IPS DF 4.7 (cell line): ENCODE measurements at regions not wholly inside any gene's neighbourhood (a gene's known extent, or its start where the extent isn't known, plus 50 kb on each side); places are given as distances from the start of the nearest gene placed in this dataset.
A peak's percentile ranks its signal among the peaks of the same experiment; 100 is the strongest.

ENCODE experiments used
- DNase-seq: peaks from one replicate; pipeline ENCODE4 v3.0.0-alpha.2; 2013; ENCODE audit warnings: low spot score; ENCODE audit errors: extremely low read depth

- no peak for DNase-seq
Observed at GRCh38 chr4:180619440-180619839, 1623.8 kb upstream of the TENM3 start.

- no peak for DNase-seq
Observed at GRCh38 chr4:180622254-180622653, 1620.9 kb upstream of the TENM3 start.

DNA sequence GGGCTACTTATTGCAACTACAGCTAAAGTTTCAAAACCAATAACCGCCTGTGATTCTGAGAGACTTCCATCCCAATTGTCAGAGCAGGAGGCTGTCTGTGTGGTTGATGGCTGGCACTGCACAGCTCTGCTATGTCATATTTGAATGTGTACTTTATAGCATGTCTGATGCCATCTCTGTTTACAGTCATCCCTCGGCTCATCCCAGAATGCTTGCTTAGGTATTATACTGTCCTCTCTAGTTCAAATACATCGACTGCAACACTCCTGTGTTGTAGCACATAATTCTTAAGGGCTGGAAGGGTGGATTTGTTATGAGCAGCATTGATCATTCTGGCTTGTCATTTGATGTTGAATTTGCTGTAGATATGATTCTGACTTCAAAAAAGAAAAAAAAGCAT is 1617.5 kb upstream of the TENM3 start:
- no peak for DNase-seq

DNA sequence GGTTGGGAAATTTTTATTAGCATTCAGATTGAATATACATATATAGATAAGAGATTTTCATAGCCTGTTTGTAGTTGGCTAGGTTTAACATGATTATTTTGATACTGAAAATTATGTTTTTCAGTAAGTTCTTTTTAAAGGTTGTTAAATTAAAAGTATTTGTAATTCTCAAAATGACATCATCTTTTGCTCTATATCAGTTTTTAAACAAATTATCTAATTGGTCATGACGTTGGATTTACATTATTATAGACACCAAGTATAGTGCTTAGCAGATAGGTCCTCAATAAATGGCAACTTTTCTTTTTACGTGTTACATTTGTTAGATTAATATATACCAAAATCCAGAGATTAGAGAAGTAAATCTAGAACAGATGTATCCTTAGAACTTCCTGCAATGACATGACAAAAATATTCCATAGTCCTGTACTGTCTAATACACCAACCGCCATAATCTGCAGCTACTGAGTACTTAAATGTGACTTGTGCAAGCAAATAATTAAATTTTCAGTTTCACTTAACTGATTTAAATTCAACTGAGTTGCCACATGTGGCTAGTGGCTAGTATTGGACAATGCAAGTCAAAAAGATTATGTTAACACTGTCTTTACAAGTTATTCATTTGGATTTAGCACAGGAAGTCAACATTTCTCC is 1613.1 kb upstream of the TENM3 start:
- no peak for DNase-seq

DNA sequence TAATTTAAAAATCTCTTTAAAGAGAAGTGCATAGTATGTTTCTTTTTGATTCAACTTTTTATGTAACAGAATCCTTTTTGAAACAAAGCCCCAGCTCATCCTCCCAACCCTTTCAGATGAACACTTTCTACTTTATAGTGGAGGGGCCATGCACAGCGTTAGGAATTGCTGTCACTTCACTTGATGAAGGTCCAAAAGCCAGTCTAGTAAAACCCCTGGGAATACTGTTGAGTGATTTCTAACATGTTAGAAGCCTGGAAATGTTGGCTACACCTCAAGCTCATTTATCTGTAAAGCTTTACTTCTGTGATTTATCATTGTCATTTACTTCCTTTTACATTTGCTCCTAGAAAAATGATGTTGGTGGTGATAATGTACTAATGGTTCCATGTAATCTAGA is 1608.9 kb upstream of the TENM3 start:
- DNase-seq: no peak

DNA sequence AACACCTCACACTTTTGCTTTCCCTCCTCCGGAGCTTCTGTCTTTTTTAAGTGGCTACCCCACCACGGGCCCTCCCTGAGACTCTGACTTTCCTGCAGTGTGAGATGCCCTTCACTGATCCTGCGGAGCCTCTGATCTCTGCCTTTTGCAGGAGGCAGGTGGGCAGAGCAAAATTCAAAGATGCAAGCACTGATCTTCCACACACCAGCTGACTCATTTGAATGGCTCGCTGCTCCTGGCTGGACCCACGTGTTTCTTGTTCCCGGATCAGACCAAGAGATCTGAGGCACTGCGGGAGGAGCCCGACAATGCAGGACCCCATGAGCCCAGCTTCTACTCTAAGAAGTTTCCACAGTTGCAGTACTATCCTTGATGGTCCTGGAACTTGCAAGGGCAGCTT is 1607.9 kb upstream of the TENM3 start:
- no peak for DNase-seq

- DNase-seq: no peak
Observed at GRCh38 chr4:180636696-180637404, 1606.4 kb upstream of the TENM3 start.

DNA sequence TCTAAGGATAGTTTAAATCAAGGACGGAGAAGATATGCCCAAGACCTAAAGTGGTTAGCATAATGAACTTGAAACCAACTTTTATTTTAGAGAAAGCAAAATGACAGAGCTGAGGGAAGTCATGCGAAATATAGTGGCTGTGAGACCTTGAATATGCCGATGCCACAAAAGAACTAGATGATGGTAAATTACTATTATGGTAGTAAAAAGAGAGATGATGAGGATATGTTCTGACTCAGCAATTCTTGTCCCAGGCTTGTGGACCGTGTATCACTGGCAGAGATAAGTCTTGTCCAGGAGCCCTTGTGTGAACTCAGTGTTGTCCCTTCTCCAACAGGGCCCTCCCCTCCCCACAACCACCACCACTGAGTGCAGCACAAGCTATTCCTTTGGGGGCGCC is 1605.6 kb upstream of the TENM3 start:
- DNase-seq: no peak

DNA sequence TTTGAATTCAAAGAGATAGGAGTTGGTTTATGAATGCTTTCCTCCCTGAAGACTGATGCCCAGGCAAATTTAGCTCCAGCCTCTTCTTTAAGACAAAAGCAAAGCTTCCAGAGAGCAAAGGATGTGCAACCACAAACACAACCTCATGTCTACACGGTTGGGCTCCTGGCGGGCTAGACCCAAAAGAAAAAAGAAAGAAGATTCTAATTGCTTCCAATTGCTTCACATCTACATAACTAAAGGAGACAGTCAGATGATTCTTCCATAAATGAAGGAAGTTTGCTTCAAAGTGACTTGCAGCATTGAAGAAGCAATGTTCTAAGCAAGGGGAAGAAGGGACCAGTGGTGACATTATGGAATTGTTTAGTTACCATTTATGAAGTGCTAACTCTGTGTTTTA is 1603.0 kb upstream of the TENM3 start:
- no peak for DNase-seq

GRCh38 chr4:180641495-180641894 is 1601.7 kb upstream of the TENM3 start:
- no peak for DNase-seq

- no peak for DNase-seq
Observed at GRCh38 chr4:180642732-180643131, 1600.5 kb upstream of the TENM3 start.

DNA sequence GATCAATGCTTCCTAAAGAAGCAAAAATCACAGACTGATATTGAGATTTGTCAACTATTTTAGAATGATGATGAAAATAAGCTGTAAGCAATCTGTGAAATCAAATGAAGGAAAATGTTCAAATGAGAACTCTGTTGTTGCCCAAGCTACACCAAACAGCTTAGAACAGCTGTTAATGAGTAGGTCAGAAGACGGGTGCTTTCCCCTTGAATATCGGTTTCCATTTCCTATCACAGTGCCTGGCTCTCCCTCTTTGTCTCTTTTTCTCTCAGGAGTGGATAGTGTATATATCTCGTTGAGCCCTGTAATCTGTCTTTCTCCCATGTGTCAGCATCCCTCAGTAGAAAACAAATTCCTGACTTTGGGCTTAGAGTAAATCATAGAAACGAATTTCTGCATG is 1592.9 kb upstream of the TENM3 start:
- no peak for DNase-seq

DNA sequence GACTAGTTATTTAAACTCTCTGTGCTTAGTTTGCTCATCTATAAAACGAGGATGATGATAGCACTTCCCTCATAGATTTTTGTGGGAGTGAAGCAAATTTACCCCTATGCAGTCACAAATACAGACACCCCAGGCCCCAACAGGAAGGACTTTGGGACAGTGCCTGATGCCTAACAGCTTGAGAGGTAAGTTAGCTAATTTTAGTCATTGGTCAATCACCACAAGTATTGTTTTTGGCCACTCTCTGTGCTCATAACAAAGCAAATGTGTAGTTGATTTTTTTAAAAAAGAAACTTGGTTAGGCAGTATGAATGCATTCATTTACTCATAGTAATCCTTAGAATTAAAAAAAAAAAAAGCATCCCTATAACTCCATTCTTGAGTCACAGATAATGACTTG is 1590.7 kb upstream of the TENM3 start:
- no peak for DNase-seq

DNA sequence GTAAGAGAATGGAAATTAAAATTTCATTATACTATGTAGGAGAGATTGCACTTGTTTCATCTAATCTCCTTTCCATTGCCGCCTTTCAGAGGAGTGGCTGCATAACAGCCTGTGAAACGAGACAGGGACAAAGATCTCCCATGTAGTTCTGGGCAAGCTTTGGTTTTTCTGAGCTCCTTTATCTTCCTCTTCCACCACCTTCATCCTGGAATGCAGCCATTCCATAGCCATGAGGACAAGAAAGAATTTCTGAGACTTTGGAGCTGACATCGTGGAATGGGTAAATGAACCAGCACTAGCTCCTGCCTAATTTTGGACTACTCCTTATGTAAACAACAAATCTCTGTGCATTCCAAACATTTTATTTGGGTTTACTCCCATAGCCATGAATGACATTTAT is 1587.3 kb upstream of the TENM3 start:
- no peak for DNase-seq

- DNase-seq: no peak
Observed at GRCh38 chr4:180657881-180658280, 1585.3 kb upstream of the TENM3 start.

- peak; percentile 86 for DNase-seq
Observed at GRCh38 chr4:180664766-180665368, 1578.3 kb upstream of the TENM3 start.

DNA sequence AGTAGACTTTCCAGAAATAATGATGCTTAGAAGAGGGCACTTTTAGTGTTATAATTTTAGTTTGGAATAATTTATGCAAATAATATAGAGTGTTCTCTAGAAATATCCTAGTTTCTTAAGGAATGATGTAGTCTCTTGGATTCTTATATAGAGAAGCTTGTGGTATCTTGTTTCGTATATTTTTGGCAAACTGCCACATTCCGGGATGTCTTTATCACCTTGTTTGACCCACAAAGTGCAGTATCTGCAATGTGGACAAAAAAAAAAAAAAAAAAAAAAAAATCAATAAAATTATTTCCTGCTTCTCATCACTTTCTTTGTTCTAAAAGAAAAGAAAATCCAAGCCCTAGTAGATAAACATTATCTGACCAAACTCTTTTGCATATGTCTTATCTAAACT is 1577.7 kb upstream of the TENM3 start:
- no peak for DNase-seq

DNA sequence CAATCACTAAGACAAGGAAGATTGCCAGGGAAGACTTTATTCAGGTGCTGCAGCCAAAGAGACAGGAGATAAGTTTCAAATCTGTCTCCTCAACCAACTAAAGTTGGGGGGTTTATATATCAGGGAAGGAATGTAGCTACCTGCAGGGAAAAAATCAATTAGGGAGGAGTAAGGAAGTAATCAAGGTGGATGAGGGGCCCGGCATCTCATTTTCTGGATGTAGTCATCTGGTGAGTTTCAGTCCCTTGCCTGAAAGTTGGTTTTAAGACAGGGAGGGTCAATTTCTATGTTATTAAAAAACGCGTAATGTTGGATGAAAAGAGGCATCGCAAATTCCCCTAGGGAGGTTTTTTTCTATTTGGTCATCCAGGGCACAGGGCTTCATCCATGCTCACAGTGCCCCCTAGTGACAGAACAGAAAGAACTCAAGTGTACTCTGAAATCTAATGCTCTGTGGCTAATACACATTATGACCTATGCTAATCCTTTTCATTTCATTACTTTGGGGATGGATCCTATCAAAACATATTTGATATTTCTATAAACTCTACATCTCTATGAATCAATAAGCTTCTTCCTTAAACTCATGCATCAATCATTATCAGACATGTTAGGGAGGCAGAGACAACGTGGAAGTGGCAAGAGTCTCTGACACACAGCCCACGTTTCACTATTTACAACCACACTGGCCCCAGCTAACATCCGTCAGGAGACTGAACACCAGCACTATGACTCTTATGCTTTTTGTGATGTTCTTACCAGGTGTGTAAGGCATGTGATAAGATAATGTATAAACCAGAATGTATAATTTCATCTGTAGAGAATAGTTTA is 1577.0 kb upstream of the TENM3 start:
- peak; percentile 25 for DNase-seq

DNA sequence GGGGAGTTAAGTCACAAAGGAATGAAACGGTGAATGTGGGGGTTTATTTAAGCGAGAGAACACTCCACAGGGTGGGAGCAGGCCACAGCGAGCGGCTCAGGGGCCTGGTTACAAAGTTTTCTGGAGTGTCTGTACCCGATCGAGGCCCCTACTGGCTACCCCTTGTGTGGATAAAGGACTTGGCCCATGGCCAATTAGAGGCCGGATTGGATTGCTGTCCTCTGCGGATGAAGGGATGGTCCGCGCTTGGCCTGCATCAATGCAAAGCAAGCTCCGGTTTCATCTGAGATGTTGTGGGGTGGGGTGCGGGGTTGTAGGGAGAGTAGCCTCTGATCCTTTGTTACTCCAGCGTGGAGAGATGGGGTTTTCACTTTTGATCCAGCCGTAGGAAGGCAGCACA is 1574.5 kb upstream of the TENM3 start:
- DNase-seq: no peak

DNA sequence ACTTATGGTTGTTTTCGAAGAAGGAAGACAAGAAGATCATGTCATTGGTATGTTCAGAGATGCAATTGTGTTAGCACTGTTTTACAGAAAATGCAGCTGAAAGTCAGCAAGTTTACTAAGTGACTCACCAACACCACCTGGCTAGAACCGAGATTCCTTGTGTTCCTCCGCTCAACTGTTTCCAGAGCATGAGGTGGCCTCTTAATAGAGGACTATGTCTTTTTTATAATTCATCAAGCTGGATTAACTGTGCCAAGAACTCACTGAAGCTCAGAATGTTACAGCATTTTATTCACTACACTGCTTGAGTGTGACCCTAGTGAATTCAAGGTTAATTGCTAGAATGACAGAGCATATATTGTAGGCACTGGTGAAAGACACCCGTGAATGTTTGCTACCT is 1573.5 kb upstream of the TENM3 start:
- DNase-seq: no peak

- no peak for DNase-seq
Observed at GRCh38 chr4:180674619-180675358, 1568.4 kb upstream of the TENM3 start.

DNA sequence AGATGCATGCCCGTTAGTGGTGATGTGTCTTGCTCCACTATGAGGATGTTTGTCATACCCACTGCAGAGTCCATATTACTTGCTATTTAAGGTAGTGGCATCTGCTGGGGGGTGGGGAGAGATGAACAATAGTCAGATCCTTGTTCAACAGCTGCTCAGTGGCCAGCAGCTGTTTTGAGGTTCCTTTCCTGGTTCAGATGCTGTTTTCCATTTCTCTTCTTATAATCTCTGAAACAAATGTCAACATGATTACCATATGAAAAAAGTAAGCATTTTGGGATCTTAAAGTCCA is 1567.9 kb upstream of the TENM3 start:
- no peak for DNase-seq
